Myocyte (in vitro differentiated cells): ENCODE measurements at regions not wholly inside any gene's neighbourhood (a gene's known extent, or its start where the extent isn't known, plus 50 kb on each side); places are given as distances from the start of the nearest gene placed in this dataset.
"Not testable (repeated sequence)": the region's sequence is repeated elsewhere in the genome, so short reads cannot be mapped to it uniquely, and the experiment has no call there.

ENCODE experiments used
- DNase-seq: peaks from one replicate; pipeline ENCODE4 v3.0.0-alpha.2; 2012; ENCODE audit warnings: low read depth

DNA sequence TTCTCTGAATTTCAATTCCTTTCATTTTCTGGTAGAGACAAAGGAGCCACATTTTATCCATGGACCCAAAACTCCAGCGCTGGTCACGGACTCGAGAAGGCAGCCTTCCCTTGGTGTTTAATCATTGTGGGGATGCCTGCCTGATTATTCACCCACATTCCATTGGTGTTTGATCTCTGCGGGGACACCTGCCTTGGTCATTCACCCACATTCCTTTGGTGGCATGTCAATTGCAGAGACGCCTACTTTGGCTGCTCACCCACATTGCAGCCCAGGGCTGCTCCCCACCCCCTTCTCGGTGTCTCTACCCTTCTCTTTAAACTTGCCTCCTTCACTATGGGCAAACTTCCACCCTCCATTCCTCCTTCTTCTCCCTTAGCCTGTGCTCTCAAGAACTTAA lies 780.7 kb upstream of the POU3F4 start:
- DNase-seq = not testable (repeated sequence)

DNA sequence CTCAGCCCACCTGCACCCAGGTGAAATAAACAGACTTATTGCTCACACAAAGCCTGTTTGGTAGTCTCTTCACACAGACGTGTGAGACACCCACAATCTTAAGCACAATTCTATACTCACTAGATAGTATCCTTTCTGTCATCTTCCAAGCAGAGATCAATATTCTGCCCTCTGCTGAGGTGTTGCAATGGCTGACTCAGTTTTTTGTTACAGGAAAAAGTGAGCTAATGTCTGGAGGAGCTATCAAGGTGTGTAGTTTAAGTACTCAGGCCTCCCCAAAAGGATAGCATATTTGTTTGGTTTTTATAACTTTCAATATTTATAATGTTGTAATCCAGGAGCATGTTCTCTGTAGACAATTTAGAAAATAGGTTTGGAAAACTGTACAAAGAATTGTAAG lies 775.2 kb upstream of the POU3F4 start:
- DNase-seq = no peak

DNA sequence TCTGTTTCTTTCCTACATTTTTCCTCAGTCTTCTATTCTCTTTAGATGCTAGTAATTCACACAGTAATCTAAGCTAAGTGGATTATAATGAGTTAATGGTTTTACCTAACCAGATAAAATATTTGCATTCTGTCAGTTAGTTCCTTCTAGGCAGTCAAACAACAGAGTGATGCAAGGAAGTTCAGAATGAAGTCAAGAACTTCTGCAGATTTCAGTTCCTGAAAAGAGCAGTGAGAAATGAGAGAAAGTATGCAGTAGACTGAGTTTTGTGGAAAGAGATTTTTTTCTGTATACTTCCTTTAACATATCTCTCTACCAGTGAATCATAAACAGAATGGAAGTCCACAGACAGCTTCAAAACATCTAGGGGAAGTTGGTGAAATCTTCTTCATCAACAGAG lies 774.0 kb upstream of the POU3F4 start:
- DNase-seq = no peak

DNA sequence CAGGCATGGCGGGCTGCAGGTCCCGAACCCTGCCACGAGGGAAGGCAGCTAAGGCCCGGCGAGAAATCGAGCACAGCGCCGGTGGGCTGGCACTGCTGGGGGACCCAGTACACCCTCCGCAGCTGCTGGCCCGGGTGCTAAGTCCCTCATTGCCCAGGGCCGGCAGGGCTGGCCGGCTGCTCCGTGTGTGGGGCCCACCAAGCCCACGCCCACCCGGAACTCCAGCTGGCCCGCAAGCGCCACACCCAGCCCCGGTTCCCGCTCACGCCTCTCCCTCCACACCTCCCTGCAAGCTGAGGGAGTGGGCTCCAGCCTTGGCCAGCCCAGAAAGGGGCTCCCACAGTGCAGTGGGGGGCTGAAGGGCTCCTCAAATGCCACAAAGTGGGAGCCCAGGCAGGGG lies 769.8 kb upstream of the POU3F4 start:
- DNase-seq = not testable (repeated sequence)

DNA sequence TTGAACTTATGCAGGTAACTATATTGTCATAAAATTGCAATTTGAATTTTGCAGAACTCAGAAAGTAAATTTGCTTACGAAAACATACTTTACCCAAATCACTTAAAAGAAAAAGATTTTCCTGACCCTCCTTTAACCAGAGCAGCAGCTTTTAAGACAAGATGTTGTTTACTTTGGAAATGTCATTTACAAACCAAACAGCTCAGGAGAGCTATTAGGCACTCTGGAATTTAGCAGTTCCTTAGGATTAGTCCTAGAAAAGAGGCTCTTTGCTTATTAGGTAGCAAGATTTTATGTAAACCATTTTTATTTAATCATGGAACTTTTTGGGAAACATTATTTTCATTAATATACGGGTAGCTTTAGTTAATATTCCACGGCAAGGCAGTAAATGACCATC lies 765.7 kb upstream of the POU3F4 start:
- no peak for DNase-seq

DNA sequence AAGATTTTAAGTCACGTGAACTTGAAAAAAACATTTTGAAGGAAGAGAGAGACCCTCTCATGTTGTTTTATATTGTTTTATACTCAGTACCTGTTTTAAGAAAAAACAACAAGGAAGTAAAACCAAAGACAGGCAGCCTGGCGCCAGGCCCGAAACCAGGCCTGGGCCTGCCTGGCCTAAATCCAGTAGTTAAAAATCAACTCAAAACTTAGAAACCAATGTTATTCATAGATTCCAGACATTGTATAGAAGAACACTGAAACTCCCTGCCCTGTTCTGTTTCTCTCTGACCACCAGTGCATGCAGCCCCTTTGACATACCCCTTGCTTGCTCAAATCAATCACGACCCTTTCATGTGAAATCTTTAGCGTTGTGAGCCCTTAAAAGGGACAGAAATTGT lies 762.4 kb upstream of the POU3F4 start:
- DNase-seq = not testable (repeated sequence)

DNA sequence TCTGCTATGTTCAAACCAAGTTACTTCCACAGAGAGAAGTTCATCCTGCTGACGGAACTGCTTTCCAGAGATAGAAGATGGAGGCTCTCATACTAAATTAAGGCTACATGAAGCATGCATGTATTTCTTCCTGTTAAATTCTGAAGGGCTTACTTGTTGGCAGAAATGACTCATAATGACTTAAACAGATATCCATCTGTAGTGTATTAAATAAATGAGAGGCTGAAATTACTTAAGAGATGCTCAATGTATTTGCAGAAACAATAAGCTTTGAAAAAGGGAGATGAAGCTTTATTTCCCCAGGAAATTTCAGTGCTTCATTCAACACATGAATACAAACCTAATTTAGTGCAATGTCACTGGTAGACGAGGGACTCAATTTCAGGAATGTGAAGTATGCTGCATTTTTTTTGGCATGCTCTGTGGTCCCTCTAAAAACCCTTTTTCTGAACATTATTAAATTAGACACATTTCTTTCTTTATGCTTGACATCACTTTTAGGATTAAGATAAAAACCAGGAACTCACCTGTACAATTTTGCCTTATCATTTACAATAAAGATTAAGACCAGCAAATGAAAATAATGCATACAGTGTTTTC lies 759.1 kb upstream of the POU3F4 start:
- no peak for DNase-seq

DNA sequence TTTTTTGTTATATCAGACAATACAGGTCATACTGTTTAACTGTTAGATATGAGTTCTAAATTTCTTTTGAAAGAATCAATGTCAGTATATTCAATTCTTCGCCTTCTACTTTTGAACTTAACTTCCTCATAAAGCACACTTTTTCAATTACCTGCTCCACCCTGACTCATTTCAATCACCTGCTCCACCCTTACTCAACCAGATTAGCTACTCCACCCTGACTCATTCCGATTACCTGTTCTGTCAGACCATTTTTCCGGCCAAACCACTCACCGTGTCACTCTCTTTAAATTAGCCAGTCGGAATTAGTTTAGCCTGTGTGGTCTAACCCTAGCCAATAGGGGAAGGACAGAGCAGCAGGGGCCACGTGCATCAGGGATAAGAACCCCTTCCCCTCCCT lies 751.8 kb upstream of the POU3F4 start:
- DNase-seq = no peak

DNA sequence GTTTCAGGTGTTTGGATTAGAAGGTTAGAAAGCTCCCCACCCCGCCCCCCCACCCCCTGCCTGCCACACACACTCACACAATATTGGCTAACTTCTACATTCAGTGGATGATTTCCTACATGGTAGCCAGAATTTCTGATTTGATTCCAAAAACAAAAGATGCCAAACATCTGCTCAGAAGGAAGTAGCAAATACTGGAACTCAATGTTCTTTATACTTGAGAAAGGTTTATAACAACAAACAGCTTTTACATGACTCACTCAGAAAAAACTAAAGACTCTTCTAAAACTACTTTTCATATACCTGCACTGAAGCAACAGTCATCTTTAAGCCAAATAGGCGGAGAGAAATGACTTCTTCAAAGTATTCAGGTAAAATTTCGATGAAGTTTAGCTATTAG lies 750.5 kb upstream of the POU3F4 start:
- no peak for DNase-seq

DNA sequence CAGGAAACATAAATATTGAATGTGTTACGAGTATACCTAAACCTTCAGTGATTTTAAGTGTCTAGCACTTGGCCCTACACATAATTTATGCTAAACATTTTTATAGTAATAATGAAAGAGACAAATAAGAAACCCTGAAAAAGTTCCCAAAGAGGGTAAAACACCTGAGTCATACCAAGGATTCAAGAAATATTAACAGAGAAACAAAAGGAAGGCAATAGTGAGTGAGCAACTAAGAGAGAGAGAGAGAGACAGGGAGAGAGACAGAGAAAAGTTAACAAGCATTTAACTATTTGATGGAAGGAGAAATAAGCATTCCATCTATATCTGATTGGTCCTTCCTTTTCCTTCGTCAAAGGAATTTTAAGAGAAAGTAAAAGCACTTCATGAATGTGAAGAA lies 743.6 kb upstream of the POU3F4 start:
- no peak for DNase-seq

DNA sequence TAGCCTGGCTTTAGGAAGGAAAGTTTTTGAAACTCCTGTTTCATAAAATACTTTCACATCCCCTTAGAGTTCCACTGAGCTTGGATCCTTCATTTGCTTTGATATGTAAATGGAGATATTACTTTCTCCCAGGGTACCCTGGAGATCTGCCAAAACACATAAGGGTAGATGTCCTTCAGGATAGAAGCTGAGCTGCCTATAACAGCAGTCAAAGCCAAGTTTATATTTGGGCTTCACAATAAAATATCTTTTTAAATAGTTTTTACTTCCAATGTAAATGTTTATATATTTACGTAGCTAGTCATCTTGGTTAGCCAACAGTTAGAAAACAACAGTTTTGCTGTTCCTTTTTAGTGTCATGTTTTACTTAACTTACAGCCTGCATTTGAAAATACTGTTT lies 742.3 kb upstream of the POU3F4 start:
- DNase-seq = no peak

DNA sequence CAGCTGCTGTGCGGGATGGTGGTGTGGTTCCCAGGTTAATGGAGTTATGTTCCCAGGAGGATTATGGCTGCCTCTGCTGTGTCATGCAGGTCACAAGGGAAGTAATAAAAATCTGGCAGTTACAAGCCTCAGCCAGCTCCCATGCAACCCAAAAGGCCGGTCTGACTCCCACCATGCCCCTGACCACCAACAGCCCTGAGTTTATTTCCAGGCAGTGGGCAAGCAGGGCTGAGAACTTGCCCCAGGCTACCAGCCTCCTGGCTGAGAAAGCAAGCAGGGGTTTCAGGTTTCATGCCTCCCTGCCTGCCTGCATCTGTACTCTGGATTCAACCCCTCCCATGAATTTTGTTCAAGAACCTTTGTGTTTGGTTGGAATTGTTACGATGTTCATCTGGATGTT lies 732.7 kb upstream of the POU3F4 start:
- DNase-seq = peak; percentile 28

DNA sequence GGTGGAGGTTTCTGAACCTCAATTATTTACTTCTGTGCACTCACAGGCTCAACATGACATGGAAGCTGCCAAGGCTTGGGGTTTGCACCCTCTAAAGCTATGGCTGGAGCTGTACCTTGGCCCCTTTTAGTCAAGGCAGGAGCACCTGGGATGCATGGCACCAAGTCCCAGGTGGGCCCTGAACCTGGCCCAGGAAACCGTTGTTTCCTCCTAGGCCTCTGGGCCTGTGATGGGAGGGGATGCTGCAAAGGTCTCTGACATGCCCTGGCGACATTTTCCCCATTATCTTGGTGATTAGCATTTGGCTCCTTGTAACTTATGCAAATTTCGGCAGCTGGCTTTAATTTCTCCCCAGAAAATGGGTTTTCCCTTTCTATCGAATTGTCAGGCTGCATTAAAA lies 726.1 kb upstream of the POU3F4 start:
- DNase-seq = no peak

DNA sequence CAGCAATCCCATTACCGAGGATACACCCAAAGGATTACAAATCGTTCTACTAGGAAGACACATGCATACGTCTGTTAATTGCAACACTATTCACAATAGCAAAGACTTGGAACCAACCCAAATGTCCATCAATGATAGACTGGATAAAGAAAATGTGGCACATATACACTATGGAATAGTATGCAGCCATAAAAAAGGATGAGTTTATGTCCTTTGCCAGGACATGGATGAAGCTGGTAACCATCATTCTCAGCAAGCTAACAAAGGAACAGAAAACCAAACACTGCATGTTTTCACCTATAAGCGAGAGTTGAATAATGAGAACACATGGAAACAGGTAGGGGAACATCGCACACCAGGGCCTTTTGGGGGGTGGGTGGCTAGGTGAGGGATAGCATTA lies 695.2 kb upstream of the POU3F4 start:
- not testable (repeated sequence) for DNase-seq

DNA sequence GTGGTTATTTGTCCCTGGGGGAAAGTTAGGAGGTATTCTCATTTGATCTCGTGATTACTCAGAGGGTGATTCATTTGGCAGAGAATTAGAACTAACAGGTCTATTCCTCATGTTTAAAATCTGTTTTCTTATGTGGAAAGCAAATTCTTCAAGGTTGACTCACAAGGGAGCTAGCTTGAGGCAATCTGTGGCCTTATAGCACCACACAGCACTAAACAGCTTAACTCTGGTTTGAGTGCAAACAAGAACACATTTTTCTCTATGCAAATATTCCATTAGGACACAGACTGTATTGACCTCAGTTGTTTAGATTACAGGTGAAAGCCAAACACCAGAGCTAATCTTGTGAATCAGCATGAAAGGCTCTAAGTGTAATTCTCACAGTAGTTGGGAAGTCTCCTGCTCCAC lies 694.4 kb upstream of the POU3F4 start:
- DNase-seq = peak; percentile 72

DNA sequence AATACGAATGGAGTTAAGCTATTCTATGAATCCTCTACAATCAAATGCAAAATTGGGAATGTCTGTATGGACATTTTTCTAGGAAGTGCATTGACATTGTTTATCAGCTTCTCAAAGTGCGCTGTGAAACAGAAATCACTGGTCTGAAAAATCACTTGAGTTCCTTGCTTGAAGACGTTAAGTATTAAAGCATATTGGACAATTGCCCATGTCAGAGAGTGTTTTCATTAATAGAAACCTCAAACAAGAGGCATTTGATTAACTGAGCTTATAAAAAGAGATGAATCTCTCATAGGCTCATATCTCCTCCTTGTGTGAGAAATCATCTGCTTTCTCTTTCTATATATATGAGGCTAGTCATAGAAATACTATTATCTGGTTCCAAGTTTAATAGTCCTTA lies 692.1 kb upstream of the POU3F4 start:
- peak; percentile 2 for DNase-seq

DNA sequence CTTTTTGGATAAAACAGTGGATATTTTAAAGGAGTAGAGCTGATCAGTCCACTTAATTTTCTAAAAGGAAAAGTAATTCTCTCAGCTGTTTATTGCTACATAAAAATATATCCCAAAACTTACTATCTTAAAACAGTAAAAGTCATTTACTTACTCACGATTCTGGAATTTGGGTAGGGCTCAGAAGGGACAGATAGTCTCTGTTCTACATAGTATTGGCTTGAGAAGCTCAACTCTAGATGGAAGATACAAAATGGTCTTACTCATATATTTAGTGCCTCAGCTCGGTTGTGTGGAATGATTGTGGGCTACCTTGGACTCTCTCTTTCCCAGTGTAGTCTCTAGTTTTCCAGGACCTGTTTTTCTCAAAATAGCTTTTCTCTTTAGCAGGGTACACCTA lies 691.5 kb upstream of the POU3F4 start:
- peak; percentile 27 for DNase-seq

DNA sequence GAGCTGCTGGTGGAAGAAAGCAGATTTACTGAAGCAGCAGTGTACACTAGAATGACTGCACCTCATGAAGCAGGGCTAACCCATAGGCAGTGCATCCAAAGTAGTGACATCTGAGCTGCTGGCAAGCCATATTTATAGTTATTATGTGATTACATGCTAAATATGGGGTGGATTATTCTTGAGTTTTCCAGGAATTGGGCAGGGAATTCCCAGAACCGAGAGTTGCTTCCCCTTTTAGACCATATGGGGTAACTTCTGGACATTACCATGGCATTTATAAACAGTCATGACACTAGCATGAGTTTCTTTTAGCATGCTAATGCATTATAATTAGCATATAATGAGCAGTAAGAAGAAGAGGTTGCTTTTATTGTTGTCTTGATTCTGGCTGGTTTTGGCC lies 665.8 kb upstream of the POU3F4 start:
- peak; percentile 1 for DNase-seq

DNA sequence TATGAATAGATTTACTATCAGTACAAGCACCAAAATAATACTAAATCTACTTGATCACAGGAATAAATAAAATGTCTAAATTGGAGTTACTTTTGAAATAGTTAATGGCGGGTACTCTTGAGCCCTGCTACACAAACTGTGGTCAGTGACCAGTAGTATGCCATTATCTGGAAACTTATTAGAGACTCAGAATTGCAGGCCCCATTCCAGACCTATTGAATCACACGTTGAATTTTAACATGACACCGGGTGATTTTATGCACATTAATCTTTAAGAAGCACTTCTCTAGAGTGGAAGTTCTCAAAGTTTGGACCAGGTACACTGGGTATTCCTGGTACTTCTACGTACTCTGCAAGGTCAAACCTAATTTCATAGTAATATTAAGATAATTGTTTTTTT lies 660.0 kb upstream of the POU3F4 start:
- no peak for DNase-seq
